Raji (cell line): ENCODE measurements at regions not wholly inside any gene's neighbourhood (a gene's known extent, or its start where the extent isn't known, plus 50 kb on each side); places are given as distances from the start of the nearest gene placed in this dataset.

ENCODE experiments used
- POLR2A ChIP-seq: IDR thresholded peaks from 2 replicates; pipeline ENCODE4 v1.6.1; 2011; ENCODE audit warnings: low read depth, low read length, control low read depth; ENCODE audit not compliant: insufficient read depth

DNA sequence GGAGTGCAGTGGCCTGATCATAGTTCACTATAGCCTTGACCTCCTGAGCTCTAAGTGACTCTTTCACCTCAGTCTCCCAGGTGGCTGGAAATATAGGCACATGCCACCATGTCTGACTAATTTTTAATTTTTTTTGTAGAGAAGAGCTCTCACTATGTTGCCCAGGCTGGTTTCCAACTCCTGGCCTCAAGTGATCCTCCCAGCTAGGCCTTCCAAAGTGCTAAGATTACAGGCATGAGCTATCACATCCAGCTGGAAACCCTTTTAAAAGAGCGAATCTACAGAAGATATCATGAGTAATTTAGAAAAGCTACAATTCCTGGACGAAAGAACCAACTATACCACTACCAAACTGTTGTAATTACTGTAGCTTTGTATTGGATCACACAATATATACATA lies 394.4 kb upstream of the AUTS2 start:
- no peak for TF ChIP-seq POLR2A

DNA sequence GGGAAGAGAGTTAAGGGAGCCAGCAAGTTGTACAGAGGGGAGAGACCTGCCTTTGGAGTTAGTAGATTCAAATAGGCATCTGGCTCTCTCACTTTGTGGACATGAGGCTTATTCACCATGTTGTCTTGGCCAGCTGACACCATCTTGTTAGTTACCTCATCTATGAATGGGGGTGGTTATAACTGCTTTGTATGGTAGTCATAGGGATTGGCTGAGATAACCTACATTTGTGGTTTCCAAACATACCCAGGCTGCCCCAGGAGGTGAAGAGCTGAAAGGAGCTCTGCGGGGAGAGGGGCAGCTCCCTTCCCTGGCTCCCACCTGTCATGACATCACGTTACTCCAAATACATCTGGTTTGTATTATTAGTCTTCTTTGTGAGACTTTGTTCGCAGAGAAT lies 393.3 kb upstream of the AUTS2 start:
- TF ChIP-seq POLR2A, result no peak

- no peak for TF ChIP-seq POLR2A
Observed at GRCh38 chr7:69205581-69205980, 392.7 kb upstream of the AUTS2 start.

DNA sequence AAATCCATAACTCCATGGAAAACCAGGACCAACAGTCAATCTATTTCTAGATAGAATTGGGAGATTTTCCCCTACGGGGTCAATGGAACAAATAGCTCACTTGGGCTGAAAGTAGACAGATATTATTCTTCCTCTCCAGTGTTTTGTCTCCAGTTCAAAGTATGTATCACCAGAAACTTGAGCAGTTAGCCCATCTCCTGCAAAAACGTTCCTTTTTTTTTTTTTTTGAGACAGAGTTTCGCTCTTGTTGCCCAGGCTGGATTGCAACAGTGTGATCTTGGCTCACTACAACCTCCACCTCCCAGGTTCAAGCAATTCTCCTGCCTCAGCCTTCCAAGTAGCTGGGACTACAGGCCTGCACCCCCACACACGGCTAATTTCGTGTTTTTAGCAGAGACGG lies 390.0 kb upstream of the AUTS2 start:
- TF ChIP-seq POLR2A, result no peak

GRCh38 chr7:69208848-69209247 lies 389.4 kb upstream of the AUTS2 start:
- TF ChIP-seq POLR2A, result no peak

DNA sequence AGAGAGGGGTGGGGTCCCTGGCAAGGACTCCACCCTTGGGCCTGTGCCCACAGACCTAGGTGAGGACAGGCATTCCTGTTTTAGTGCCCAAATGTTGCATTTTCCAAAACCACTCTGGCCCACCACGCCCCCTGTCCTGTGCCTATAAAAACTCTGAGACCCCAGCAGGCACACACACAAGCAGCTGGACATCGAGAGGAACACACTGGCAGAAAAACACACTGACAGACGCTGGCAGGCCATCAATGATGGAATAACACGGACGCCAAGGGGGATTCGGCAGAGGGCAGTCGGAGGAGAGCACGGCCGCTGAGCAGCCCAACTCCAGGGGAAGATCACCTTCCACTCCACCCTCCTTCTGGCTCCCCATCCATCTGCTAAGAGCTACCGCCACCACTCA lies 386.9 kb upstream of the AUTS2 start:
- TF ChIP-seq POLR2A, result no peak

- TF ChIP-seq POLR2A, result no peak
Observed at GRCh38 chr7:69211739-69212138, 386.5 kb upstream of the AUTS2 start.

DNA sequence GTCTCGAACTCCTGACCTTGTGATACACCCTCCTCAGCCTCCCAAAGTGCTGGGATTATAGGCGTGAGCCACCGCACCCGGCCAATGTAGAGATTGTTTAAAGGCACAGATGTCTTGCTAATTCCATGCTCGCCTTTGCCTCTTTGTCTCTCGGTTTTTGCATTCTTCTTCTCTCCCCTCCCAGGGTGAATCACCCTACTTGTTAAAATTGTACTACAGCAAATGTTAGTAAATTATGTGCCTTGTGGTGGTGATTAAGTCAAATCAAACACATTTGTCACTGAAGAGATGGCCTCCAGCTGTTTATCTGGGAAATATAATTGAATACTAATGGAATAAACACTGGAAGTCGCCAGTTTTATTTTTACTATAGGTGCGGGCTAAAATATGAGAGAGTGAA lies 384.4 kb upstream of the AUTS2 start:
- TF ChIP-seq POLR2A, result no peak

- no peak for TF ChIP-seq POLR2A
Observed at GRCh38 chr7:69217516-69218350, 380.5 kb upstream of the AUTS2 start.

GRCh38 chr7:69218576-69218975 lies 379.7 kb upstream of the AUTS2 start:
- TF ChIP-seq POLR2A, result no peak

GRCh38 chr7:69219381-69219780 lies 378.9 kb upstream of the AUTS2 start:
- TF ChIP-seq POLR2A, result no peak

DNA sequence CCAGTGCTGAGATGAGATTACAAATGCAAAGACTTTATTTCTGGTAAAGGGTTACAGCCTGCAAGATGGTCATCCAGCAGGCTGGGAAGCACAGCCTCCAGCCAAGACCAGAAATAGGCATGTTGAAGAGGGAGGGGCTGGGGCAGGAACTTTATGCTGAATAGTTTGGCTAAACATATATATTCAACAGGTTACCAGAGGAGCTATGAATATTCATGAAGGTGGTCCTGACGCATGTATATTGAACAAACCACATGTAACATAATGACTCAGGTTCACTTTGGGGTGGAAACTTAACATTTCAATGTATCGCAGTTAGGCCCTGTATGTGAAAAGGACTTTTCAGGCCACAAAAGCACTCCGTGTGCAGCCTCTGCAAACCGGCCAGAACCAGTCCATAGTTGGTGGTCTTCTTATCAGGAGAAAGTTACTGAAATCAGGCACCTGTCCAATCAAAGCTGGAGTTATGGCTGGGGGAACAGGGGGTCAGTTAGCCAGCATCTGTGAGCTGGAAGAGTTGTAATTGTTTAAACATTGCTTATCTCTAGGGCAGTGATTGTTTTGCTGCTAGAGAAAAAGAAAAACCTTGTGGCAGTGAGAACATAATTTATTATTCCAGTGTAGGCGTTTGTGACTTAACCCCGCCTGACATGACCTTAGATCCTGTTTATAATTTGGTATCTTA lies 372.9 kb upstream of the AUTS2 start:
- no peak for TF ChIP-seq POLR2A

DNA sequence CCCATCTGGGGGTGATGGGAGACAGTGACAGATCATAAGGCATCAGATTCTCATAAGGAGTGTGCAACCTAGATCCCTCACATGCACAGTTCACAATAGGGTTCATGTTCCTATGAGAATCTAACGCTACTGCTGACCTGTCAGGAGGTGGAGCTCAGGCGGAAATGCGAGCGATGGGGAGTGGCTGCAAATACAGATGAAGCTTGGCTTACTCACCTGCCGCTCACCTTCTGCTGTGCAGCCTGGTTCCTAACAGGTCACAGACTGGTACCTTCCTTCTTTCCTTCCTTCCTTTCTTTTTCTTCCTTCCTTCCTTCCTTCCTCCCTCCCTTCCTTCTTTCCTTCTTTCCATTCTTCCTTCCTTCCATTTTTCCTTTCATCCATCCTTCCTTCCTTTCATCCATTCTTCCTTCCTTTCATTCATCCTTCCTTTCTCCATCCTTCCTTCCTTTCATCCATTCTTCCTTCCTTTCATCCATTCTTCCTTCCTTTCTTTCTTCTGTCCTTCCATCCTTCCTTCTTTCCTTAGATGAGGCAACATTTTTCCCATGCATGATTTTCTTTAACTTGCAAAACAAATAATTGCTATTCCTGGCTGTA lies 370.0 kb upstream of the AUTS2 start:
- no peak for TF ChIP-seq POLR2A

DNA sequence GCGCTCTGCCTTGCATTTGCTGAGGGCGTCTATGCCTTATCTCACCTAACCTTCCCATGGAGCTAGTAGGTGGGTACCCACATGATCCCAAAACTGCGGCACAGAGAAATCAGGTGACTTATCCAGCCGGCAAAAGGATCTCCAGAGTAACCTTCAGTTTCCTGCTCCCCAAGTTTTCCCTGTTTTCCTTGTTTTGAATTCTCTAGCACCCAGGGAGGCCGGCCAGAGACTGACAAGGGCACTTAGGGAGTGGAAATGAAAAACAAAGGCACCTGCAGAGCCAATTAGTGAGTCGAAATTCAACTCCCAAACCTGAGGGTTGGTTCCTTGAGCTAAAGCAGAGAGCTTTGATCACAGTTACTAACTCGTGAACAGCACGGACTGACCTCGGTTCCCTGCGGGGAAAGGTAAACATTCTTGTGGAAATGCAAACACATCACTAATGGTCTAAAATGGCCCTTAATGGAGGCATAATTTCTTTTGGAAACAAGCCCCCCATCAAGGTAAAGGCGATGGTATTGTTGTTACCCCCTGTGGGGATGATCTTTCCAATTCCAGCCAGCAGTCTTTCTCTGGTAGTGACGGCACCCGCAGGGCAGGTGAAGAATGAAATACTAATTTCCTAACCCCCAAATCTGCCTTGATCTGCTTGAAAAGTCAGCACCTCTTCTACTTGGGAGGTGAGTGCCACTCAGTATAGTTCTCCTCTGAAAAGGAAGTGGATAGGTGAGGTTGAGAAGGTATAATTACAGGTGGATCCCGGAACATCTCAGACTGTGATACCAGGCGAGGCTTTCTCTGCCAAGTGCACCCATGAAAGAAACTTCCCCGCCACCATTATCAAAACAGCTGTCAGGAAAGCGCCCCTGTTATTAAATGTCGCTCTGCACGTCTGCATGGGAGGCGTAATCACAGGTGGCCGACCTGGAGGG lies 365.6 kb upstream of the AUTS2 start:
- TF ChIP-seq POLR2A, result no peak

DNA sequence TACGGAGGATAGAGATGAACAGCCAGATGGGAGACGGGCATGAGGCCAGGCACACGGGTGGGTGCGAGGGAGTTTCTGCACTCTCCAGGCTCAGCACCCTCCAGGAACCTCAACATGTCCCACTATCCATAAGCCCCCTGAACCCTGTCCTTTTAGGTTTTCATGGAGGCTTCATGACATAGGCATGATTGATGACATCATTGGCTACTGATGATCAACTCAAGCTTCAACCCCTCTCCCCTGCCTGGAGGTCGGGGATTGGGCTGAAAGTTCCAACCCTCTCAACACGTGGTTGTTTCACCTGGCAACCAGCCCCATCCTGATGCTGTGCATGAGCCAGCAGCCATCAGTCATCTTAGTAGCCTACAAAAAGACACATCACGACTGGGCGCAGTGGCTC lies 360.7 kb upstream of the AUTS2 start:
- TF ChIP-seq POLR2A, result no peak
